ENCODE measurements at regions not wholly inside any gene's neighbourhood (a gene's known extent, or its start where the extent isn't known, plus 50 kb on each side); places are given as distances from the start of the nearest gene placed in this dataset.
"Not testable (repeated sequence)": the region's sequence is repeated elsewhere in the genome, so short reads cannot be mapped to it uniquely, and the experiment has no call there.

DNA sequence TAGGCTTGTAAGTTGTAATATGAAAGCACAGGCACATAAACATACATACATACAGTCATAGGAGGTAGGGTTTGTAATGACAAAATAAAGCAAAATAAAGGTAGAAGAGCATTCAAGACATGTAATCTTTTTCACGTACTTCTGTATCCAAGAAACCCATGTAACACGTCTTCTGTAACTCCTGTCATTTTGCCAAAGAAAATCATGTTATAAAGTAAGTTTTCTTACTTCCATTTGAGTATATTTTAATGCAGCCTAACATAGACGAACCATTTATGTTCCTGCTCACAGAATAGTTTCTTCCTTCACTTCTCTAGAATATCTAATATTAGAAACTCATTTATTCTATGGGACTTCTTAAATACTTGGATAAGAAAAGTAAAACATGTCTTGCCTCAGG is 1884.0 kb upstream of the CELF4 start:
- no peaks in the 10 kb centered on the region for H3K27me3 ChIP-seq (ENCODE audit: insufficient read depth, low read length)
- H3K27ac ChIP-seq (ENCODE audit: low read depth, low read length), result no peak overlapping the region
- Mint-ChIP-seq H3K27me3 (ENCODE audit: low read depth, unreplicated experiment) (no peaks in the 10 kb centered on the region), H3K9me3 (ENCODE audit: unreplicated experiment) (no peaks in the 10 kb centered on the region), H3K36me3 (ENCODE audit: low read depth, unreplicated experiment) (no peaks in the 10 kb centered on the region), H3K4me1 (ENCODE audit: low read depth, unreplicated experiment) (peaks cover 9% of the 10 kb centered on the region), H3K27ac (ENCODE audit: unreplicated experiment) (no peak overlapping the region), H3K4me3 (ENCODE audit: unreplicated experiment) (no peak overlapping the region)
- H3K9me3 ChIP-seq (ENCODE audit: insufficient read depth, low read depth, low read length), result no peaks in the 10 kb centered on the region
- no peak overlapping the region for H3K4me3 ChIP-seq (ENCODE audit: insufficient read depth, low read depth, low read length)
- no peak overlapping the region for H3K9ac ChIP-seq (ENCODE audit: low read length)
- peaks cover 3% of the 10 kb centered on the region for H3K4me1 ChIP-seq (ENCODE audit: insufficient read depth, low read length)
- no peaks in the 10 kb centered on the region for H3K36me3 ChIP-seq (ENCODE audit: insufficient read depth, low read length)
- DNase-seq (ENCODE audit: low read depth), result no peak
- H3K4me2 ChIP-seq (ENCODE audit: low read length), result no peak overlapping the region
- no peaks in the 10 kb centered on the region for H3K79me2 ChIP-seq (ENCODE audit: insufficient read depth, low read length)
- H2AFZ ChIP-seq (ENCODE audit: low read depth, low read length), result no peak overlapping the region
- no peak for FAIRE-seq
- no peaks in the 10 kb centered on the region for H4K20me1 ChIP-seq (ENCODE audit: insufficient read depth, low read length)
- TF ChIP-seq EZH2 (IDR thresholded peaks at IDR 0.05; ENCODE audit: insufficient read depth, low read length), result no peak
- TF ChIP-seq, protein P1, sequence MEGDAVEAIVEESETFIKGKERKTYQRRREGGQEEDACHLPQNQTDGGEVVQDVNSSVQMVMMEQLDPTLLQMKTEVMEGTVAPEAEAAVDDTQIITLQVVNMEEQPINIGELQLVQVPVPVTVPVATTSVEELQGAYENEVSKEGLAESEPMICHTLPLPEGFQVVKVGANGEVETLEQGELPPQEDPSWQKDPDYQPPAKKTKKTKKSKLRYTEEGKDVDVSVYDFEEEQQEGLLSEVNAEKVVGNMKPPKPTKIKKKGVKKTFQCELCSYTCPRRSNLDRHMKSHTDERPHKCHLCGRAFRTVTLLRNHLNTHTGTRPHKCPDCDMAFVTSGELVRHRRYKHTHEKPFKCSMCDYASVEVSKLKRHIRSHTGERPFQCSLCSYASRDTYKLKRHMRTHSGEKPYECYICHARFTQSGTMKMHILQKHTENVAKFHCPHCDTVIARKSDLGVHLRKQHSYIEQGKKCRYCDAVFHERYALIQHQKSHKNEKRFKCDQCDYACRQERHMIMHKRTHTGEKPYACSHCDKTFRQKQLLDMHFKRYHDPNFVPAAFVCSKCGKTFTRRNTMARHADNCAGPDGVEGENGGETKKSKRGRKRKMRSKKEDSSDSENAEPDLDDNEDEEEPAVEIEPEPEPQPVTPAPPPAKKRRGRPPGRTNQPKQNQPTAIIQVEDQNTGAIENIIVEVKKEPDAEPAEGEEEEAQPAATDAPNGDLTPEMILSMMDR (IDR thresholded peaks at IDR 0.05; ENCODE audit: insufficient read depth, low read depth, low read length), result no peak

DNA sequence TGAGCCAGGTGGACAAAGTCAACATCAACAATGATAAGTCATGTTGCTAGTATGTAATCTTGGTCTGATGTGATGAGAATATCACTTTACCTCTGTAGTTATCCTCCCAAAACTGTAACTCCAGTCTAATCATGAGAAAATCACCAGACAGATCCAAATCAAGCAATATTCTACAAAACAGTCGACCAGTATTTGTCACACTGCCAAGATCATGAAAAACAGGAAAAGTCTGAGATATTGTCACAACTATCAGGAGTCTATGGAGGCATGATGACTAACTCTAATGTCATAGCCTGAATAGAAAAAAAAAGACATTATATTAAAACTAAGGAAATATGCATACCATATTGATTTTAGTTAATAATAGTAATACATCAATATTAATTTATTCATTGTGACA is 1883.3 kb upstream of the CELF4 start:
- Histone ChIP-seq H3K79me2 (ENCODE audit: insufficient read depth, low read length) (no peaks in the 10 kb centered on the region), H3K9me3 (ENCODE audit: insufficient read depth, low read depth, low read length) (no peaks in the 10 kb centered on the region), H2AFZ (ENCODE audit: low read depth, low read length) (no peak overlapping the region), H3K4me3 (ENCODE audit: insufficient read depth, low read depth, low read length) (no peak overlapping the region), H4K20me1 (ENCODE audit: insufficient read depth, low read length) (no peaks in the 10 kb centered on the region), H3K4me2 (ENCODE audit: low read length) (no peak overlapping the region), H3K27me3 (ENCODE audit: insufficient read depth, low read length) (no peaks in the 10 kb centered on the region), H3K27ac (ENCODE audit: low read depth, low read length) (no peak overlapping the region), H3K9ac (ENCODE audit: low read length) (no peak overlapping the region), H3K36me3 (ENCODE audit: insufficient read depth, low read length) (no peaks in the 10 kb centered on the region), H3K4me1 (ENCODE audit: insufficient read depth, low read length) (peaks cover 3% of the 10 kb centered on the region)
- Mint-ChIP-seq H3K4me3 (ENCODE audit: unreplicated experiment) (no peak overlapping the region), H3K27ac (ENCODE audit: unreplicated experiment) (no peak overlapping the region), H3K4me1 (ENCODE audit: low read depth, unreplicated experiment) (peaks cover 7% of the 10 kb centered on the region), H3K36me3 (ENCODE audit: low read depth, unreplicated experiment) (no peaks in the 10 kb centered on the region), H3K27me3 (ENCODE audit: low read depth, unreplicated experiment) (no peaks in the 10 kb centered on the region), H3K9me3 (ENCODE audit: unreplicated experiment) (no peaks in the 10 kb centered on the region)
- FAIRE-seq (no peak), DNase-seq (ENCODE audit: low read depth) (no peak)
- TF ChIP-seq EZH2 (IDR thresholded peaks at IDR 0.05; ENCODE audit: insufficient read depth, low read length), result no peak
- TF ChIP-seq, protein P1 (IDR thresholded peaks at IDR 0.05; ENCODE audit: insufficient read depth, low read depth, low read length), result no peak

DNA sequence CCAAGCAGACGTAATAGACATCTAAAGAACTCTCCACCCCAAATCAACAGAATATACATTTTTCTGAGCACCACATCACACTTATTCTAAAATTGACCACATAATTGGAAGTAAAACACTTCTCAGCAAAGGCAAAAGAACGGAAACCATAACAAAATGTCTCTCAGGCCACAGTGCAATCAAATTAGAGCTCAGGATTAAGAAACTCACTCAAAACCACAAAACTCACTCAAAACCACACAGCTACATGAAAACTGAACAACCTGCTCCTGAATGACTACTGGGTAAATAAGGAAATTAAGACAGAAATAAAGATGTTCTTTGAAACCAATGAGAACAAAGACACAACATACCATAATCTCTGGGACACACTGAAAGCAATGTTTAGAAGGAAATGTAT is 1879.4 kb upstream of the CELF4 start:
- not testable (repeated sequence) for H3K9ac ChIP-seq (ENCODE audit: low read length); H3K27ac ChIP-seq (ENCODE audit: low read depth, low read length); FAIRE-seq; H3K9me3 ChIP-seq (ENCODE audit: insufficient read depth, low read depth, low read length); H3K4me1 Mint-ChIP-seq (ENCODE audit: low read depth, unreplicated experiment); H3K36me3 Mint-ChIP-seq (ENCODE audit: low read depth, unreplicated experiment); H3K27me3 ChIP-seq (ENCODE audit: insufficient read depth, low read length); H3K79me2 ChIP-seq (ENCODE audit: insufficient read depth, low read length); H3K4me2 ChIP-seq (ENCODE audit: low read length); H3K27ac Mint-ChIP-seq (ENCODE audit: unreplicated experiment); H2AFZ ChIP-seq (ENCODE audit: low read depth, low read length); H4K20me1 ChIP-seq (ENCODE audit: insufficient read depth, low read length); H3K9me3 Mint-ChIP-seq (ENCODE audit: unreplicated experiment); H3K27me3 Mint-ChIP-seq (ENCODE audit: low read depth, unreplicated experiment); H3K4me3 Mint-ChIP-seq (ENCODE audit: unreplicated experiment); H3K4me3 ChIP-seq (ENCODE audit: insufficient read depth, low read depth, low read length); DNase-seq (ENCODE audit: low read depth); H3K36me3 ChIP-seq (ENCODE audit: insufficient read depth, low read length); H3K4me1 ChIP-seq (ENCODE audit: insufficient read depth, low read length)
